Type B pancreatic cell (in vitro differentiated cells): ENCODE measurements at regions not wholly inside any gene's neighbourhood (a gene's known extent, or its start where the extent isn't known, plus 50 kb on each side); places are given as distances from the start of the nearest gene placed in this dataset.

Experiments used
- DNase-seq: peaks from one replicate; pipeline ENCODE4 v3.0.0; 2021; ENCODE audit warnings: mixed read lengths; ENCODE audit not compliant: unreplicated experiment; ENCODE audit errors: extremely low spot score
- H3K27ac Mint-ChIP-seq: 2 replicates; pipeline ENCODE4 v1.8.0; 2021; ENCODE audit warnings: mild to moderate bottlenecking, mixed read lengths
- H3K27me3 Mint-ChIP-seq: 2 replicates; pipeline ENCODE4 v1.8.0; 2021; ENCODE audit warnings: mixed read lengths
- H3K36me3 Mint-ChIP-seq: 2 replicates; pipeline ENCODE4 v1.8.0; 2021; ENCODE audit warnings: mixed read lengths
- H3K4me1 Mint-ChIP-seq: one replicate; pipeline ENCODE4 v1.8.0; 2021; ENCODE audit warnings: mixed read lengths; ENCODE audit not compliant: unreplicated experiment
- H3K4me3 Mint-ChIP-seq: 2 replicates; pipeline ENCODE4 v1.8.0; 2021; ENCODE audit warnings: mild to moderate bottlenecking, mixed read lengths
- H3K9me3 Mint-ChIP-seq: 2 replicates; pipeline ENCODE4 v1.8.0; 2021; ENCODE audit warnings: mixed read lengths
- CTCF ChIP-seq: fragments of 200-600 bp; sonication (generic); conservative IDR thresholded peaks from 2 replicates; pipeline ENCODE4 v1.5.0; 2021; ENCODE audit warnings: antibody characterized with exemption, mild to moderate bottlenecking

GRCh38 chr2:18722101-18722500 lies 132.7 kb upstream of the NT5C1B start:
- DNase-seq = no peak
- Mint-ChIP-seq H3K27me3 (peaks cover 2% of the 10 kb centered on the region), H3K4me3 (no peak overlapping the region), H3K4me1 (peaks cover 1% of the 10 kb centered on the region), H3K36me3 (no peaks in the 10 kb centered on the region), H3K27ac (no peak overlapping the region), H3K9me3 (no peaks in the 10 kb centered on the region)
- no peak for TF ChIP-seq CTCF

GRCh38 chr2:18721038-18721922 lies 131.9 kb upstream of the NT5C1B start:
- no peak overlapping the region for H3K27ac Mint-ChIP-seq
- DNase-seq = no peak
- TF ChIP-seq CTCF = no peak
- no peaks in the 10 kb centered on the region for H3K9me3 Mint-ChIP-seq
- H3K36me3 Mint-ChIP-seq = no peaks in the 10 kb centered on the region
- H3K4me1 Mint-ChIP-seq = no peaks in the 10 kb centered on the region
- H3K27me3 Mint-ChIP-seq = no peaks in the 10 kb centered on the region
- no peak overlapping the region for H3K4me3 Mint-ChIP-seq

GRCh38 chr2:18719978-18720775 lies 130.8 kb upstream of the NT5C1B start:
- TF ChIP-seq CTCF = no peak
- H3K4me3 Mint-ChIP-seq = no peak overlapping the region

DNA sequence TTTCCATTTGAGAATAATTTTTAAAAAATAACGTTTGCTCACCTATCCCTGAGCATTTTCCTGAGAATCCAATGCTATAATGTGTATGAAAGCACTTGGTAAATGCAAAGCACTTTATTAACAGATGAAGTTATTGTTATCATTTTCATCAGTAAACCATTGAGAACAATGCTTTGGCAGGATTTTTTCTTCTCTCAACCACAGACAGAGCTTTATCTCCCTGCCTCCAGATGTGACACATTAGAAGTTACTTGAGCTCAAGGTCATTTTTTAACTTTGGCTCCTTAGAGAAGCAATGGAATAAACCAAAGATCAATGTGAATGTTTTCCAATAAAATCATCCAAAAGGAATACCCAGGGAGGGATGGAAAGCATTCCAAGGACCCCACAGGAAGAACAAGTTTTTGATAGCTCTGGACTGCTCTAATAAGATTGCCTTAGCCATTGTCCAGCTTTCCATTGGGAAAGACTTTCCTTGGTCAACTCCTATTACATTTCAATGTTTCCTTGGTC lies 118.9 kb upstream of the NT5C1B start:
- no peak for TF ChIP-seq CTCF
- Mint-ChIP-seq H3K27ac (no peak overlapping the region), H3K4me1 (no peaks in the 10 kb centered on the region), H3K9me3 (no peaks in the 10 kb centered on the region), H3K4me3 (no peak overlapping the region), H3K27me3 (no peaks in the 10 kb centered on the region), H3K36me3 (no peaks in the 10 kb centered on the region)
- DNase-seq = no peak

More at GRCh38 chr2:18719978-18720775, 130.8 kb upstream of the NT5C1B start:
- H3K27me3 Mint-ChIP-seq = no peaks in the 10 kb centered on the region
- no peaks in the 10 kb centered on the region for H3K4me1 Mint-ChIP-seq
- DNase-seq = no peak
- no peaks in the 10 kb centered on the region for H3K9me3 Mint-ChIP-seq
- no peak overlapping the region for H3K27ac Mint-ChIP-seq
- H3K36me3 Mint-ChIP-seq = no peaks in the 10 kb centered on the region

DNA sequence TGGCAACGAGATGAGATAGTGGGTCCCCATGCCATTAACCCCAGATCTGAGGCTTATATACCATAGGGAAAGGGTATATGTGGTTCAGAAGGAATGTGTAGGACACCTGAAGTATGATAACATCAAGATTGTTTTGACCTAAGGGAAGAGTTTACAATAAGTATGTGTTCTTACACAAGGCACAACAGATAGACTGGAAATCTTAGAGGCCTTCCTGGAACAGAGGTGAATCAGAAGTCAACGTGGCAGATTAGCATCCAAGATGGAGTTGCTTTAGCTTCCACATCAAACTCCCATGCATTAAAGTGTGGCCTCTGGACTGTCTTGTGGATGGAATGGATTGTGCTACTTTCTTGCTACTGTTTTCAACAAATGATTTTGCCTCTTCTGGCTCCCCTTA lies 116.6 kb upstream of the NT5C1B start:
- H3K27me3 Mint-ChIP-seq = no peaks in the 10 kb centered on the region
- no peaks in the 10 kb centered on the region for H3K9me3 Mint-ChIP-seq
- H3K27ac Mint-ChIP-seq = no peak overlapping the region
- DNase-seq = no peak
- no peak for TF ChIP-seq CTCF
- H3K4me3 Mint-ChIP-seq = no peak overlapping the region
- H3K36me3 Mint-ChIP-seq = no peaks in the 10 kb centered on the region
- no peaks in the 10 kb centered on the region for H3K4me1 Mint-ChIP-seq
